Hematopoietic multipotent progenitor cell treated with erythropoietin and hydrocortisone succinate and interleukin-3 and kit ligand, for 8 days (in vitro differentiated cells): ENCODE measurements at regions not wholly inside any gene's neighbourhood (a gene's known extent, or its start where the extent isn't known, plus 50 kb on each side); places are given as distances from the start of the nearest gene placed in this dataset.

ENCODE experiments used
- DNase-seq: peaks from one replicate; pipeline ENCODE4 v3.0.0-alpha.2; 2015

DNA sequence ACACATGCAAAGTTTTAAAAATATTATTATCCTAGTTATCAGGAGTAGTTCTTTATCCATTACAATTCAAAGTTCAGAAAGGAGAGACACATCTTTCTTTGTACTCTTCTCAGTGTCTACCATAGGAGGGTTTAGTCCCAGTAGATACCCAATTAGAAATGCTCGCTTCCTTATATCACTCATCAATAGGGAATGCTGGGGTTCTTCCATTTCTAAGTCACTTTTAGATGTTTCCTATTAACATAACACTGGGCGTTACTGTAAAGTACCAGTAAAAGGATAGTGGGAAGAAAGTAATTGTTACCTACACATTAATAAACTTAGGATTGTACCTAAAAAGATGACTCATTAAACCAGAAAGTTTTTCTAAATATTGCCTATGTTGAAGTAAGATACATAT lies 348.3 kb upstream of the CDH6 start:
- DNase-seq, result no peak

DNA sequence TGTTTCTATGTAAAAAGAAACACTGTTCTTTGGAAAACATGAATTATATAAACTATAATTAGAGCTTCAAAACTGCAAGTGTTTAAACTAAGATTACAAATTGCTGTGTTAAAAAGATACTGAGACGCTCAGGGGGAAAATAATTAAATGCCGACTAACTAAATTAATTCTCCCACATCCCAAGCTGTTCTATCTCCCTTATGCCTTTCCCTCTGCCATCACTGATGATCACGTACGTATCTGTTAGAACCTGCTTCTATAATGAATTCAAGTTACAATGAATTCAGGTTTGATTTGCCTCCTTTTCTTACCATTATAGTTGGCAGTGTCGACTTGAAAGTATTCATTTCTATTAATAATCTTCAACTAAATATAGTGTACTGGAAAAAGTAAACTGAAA lies 349.9 kb upstream of the CDH6 start:
- no peak for DNase-seq

DNA sequence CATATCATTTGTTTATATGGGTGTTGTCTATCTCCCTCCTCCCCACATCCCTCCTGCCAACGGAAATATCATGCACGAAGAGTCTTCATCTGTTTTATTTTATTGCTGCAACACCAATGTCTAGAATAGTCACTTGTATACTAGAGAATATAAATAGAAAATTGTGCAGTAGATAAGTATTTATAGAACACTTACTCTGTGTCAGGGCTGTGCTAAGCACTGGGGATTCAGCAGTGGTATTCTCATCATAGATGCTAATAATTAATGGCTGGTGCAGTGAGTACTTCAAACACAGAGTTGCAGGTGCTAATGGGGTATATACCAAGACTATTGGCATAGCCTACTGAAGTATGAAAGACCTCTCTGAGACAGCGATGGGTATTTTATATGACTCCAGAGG lies 353.5 kb upstream of the CDH6 start:
- DNase-seq, result no peak

DNA sequence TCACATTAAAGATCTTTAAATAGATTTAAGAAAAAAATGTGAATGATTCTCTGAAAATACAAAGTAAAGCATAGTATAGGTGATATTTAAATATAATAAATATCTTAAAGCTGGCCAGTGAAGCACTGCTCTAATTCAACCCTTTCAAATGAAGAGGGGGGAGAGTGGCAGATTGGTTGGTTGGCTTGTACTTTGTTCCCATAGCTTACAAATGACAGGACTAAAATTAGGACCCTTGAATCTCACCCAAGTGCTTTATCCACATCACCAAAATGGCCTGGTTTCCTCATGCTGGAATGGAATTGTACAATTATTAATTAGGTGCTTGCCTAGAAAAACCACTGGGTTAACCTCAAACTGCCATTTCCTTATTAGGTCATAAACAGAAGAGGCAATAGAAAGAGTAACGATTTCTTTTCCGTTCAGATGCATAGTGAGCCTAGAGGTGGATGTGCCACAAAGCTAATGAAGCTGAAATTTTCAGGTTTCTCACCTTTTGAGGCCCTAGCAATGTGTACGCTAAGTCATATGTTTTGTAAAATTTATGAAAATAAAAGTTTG lies 354.5 kb upstream of the CDH6 start:
- DNase-seq, result peak; percentile 16

DNA sequence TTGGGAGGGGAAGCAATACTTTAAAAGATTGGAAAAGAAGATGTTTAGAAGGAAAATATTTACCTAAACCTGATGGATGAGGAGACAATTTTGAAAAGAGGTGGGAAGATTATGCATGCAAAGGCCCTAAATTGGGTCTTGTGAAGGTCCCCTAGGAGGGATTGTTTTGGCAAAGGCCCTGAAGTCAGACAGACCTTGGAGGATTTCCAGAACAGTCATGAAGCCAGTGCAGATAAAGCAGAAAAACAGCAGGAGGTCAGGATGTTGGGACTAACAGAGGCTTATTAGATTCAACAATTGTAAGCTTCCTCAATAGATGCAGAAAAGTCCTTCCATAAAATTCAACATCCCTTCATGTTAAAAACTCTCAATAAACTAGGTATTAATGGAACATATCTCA lies 361.0 kb upstream of the CDH6 start:
- DNase-seq, result no peak

DNA sequence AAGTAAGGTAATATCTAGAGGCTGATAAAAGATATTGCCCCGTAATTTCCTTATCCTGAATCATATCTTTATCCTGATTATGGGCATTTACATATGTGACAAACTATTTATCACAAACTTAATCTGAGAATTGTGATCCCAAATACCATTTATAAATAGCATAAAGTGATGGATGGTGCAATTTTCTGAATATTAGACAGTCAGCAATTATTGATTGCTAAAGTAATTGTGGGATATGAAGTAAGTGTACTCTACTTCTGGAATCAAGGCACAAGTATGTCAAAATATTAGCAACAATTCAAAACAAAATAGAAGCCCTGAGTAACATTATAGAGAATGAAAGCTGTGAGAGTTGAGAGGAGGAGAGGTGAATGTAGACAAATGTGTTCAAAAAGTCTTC lies 361.9 kb upstream of the CDH6 start:
- no peak for DNase-seq

DNA sequence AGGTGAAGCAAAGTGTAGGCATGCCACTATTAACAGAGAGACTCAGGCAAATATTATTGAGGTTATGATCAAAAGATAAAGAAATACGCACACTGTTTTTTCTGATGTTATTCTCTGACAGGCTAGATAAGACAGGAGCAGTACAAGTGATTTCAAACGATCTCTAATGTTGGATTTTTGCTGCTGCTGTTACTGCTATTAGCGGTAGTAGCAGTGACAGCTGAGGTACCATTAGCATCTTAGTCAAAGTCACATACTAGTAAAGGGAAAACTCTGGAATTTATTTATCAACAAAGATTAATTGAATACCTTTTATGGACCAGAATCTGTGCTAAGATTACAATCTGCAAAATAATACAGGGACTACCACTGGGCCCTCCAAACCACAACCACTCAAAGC lies 362.4 kb upstream of the CDH6 start:
- no peak for DNase-seq

DNA sequence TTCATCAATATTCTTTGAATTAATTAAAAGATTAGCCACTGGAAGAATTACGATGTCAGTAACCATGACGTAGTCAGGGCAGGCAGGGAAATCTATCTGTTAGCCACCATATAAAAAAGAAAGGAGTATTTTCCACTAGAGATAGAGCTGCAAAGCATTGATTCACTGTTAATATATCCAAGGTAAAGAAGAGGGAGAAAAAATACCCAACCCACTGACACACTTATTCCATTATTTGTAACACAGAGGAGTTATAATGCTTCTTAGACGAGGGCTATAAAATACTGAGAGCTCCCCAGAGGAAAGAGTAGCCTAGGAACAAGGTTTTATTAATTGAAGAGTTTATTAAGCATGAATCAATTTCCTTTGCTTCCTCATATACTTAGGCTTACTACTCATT lies 382.2 kb upstream of the CDH6 start:
- no peak for DNase-seq

DNA sequence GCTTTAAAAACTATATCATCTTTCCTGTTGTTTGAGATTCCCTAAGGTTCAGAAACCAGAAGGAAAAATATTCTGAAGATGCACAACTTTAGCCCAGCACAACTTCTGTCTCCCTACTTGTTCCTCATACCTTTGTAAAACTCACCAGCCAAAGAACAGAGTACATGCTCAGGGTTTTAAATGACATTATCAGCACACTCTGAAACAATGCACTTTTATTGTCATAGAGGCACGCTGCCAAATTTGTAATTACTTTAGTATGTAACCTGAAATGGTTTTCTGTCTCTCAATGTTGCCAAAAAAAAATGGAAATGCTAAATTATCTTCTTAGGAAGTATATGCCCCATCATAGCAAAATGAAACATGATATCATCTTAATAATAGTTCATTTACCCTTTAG lies 383.6 kb upstream of the CDH6 start:
- no peak for DNase-seq

DNA sequence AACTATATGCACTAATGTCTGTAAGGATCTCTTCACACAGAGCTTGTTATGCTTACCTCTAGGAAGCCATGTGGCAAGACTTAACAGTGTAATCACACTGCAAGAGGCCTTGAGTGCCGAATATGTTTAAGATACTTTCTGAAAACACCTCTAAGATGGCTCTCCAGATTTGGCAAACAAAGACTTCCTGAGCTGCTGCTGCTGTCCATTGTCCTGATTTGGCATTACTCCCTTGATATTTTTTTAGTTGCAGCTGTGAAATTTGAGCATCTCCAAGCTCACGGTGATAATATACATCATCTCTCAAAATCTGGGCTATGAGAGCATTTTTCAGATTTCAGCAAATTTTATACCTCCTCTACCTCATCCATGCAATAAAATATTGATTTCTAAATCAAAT lies 384.5 kb upstream of the CDH6 start:
- no peak for DNase-seq

DNA sequence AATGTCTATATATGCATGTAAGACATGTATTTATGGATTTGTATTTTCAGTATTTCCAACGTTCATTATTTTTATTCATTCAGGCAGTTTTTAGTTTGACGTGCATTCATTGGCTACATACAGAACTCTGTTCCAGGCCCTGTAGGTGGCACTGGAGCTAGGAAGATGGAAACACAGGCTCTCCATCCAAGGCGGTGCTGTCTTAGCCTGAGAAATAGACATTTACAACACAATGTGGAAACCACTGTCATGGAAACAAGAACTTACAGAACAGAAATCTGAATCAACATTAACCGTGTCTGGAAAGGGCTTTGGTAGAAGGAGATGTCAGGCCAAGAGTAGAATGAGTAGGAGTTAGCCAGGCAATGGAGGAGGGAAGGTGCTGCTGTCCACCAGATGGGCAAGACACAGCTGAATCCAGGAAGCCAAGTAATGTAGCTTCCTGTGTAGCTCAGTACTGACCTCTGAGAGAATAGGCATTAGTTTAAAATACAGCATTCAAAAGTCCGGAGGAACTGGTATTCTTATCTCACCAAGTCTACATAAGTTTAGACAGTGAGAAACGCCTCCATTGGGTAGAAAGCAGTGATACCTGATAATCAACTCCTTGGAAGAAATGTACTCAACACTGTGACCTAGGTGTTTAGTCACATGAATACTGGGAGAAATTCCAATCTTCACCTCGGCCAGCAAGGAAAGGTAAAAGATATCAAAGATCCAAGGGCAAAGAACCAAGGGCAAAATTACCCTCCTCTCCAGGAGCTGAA lies 388.6 kb upstream of the CDH6 start:
- peak; percentile 2 for DNase-seq

DNA sequence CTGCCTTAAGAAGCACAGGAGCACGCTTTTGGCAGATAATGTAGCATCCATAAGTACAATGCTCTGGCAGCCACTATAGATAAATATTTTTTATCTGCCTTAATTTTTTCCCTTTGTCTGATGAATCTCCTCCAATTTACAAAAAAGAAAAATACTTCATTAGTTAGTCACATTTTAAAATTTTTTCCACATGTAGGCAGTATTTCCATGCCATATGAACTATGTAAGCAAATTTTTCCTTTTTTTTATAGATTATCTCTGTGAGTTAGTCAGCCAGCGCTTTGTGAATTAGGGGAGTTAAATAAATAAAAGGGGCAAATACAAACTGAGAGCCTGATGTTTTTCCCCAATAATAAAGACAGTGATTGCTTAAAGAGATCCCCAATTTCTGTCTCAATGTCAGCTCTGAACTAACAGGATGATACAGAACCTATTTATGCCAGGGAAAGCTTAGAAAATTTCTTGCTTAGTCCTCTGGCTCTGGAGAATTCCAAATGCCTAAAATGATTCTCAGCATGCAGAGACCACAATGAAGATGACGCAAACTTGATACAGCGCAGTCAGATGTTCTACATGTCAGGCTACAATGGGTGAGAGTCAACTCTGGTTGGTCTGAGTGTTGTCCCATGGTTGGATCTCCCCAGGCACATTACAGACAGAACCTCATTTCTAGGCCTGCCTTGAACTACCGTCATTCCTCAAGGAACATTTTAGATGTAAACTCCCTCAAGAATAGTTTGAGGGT lies 390.4 kb upstream of the CDH6 start:
- DNase-seq, result no peak

DNA sequence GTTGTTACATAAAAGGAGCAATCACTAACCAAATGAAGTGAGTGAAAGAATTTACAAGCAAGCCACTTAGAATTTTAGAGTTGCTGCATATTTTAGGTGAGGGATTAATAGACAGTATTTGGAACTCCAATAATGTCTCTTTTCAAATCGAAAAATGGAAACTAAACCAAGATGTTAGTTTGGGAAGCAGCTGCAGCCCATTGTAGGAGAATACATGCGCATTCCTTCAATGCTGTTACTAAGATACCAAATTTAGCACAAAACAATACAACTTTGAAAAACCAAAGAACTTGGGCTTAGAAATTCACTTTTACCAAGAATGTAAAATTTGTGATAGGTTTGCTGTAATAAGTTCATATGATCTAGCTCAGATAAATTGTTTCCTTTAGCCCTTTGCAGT lies 411.8 kb upstream of the CDH6 start:
- DNase-seq, result no peak

DNA sequence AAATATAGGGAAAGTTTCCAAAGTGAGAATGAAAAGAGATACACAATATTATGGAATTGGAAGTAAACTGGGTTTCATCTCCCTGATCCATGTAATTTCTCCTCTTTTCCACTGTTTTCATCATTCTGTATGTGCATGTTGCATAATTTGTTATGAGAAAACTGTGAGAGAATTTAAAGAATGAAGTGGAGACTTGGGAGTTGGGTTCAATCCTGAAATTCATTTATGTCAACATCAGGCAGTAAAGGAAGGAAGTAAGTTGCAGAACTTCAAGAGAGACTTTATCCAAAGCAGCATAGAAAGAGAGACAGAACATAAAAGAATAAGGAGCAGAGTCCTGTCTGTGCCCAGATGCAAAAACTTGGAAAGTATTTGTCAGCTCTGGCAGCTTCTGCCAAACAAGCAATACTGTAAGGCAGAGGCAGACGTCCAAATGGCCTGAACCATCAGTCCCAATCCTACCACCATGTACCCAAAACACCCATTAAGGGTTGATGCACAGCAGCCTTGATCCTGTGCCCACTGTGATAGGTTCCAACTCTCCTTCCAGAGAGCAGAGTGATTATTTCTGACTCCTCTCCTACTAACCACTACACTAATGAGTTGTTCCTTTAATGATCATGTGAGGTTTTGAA lies 425.3 kb upstream of the CDH6 start:
- no peak for DNase-seq

DNA sequence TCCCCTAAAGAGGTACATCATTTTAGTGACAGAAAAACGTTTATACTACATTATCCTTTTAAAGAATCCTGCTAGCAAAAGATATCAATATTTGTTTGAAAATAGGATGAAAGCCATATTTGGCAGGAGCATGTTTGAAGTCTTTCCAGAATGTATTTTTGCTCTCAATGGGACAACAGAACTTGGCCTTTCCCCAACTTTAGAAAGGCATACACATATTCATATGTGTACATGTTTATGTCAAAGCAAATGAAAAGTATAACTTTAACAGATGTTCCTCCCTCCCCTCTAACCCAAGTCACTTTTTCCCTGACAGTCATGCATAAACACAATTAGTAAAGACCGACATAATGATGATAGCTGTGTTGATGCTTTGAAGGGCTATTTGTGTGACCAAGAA lies 427.8 kb upstream of the CDH6 start:
- no peak for DNase-seq

DNA sequence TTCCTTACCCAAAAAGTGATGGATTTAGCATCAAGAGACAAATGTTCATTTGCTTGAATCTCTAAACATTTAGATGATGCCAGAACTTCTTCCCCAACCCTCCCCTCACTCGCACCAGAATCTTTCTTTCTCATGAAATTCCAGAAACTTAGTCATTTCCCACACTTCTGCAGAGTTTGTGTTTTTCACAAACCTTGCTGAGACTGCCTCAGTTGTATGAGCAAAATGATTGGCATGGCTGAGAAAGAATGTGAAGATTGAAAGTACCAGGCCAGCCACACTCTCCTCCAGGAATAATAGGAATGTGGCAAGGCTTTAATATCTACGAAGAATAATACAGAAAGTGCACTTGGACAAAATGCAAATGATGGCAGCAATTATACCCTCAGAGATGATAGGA lies 428.3 kb upstream of the CDH6 start:
- no peak for DNase-seq

DNA sequence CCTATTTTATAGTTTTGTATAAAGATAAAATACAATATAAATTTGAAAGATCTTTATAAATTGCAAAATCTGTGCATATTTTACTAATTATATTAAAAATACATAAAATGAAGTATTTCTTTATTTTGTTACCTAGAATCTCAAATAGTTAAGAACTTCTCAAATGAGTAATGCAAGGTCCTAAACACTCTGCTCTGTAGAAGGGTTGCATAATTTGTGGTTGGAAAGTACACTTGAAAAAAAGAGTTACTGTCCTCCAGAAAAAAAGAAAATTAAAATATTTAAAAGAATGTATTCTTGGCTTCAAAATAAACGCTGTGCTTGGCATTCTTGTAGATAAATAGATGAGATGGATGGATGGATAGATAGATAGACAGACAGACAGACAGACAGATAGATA lies 428.8 kb upstream of the CDH6 start:
- DNase-seq, result no peak

DNA sequence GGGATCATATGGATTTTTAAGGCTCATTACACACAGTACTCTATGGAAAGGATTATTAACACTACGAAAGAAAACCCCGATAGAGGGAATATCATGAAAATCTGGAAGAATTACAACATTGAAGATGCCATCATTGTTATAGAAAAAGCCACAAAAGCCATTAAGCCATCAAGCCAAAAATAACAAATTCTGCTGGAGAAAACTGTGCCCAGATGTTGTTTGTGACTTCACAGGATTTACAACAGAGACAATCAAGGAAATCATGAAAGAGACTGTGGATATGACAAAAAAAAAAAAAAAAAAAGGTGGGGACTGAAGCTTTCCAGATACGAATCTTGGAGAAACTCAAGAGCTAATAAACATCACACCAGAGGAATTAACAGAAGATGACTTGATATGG lies 433.8 kb upstream of the CDH6 start:
- no peak for DNase-seq

DNA sequence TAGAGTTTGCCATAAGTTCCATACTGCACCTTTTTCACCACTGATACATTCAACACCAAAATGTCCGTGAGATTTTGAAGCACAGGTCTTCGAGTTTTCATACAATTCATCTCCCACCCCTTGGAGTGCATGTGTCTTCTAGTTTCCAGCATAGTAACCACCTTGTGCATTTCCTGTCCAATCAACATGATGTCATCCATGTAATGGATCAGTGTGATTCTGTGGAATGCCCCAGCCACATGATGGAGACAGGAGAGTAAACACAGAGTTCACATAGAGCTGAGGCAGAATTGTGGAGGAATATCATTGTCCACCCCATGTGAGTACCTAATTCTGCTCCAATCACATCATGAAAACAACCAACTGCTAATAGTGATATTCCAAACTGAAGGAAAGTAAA lies 441.5 kb upstream of the CDH6 start:
- DNase-seq, result no peak

DNA sequence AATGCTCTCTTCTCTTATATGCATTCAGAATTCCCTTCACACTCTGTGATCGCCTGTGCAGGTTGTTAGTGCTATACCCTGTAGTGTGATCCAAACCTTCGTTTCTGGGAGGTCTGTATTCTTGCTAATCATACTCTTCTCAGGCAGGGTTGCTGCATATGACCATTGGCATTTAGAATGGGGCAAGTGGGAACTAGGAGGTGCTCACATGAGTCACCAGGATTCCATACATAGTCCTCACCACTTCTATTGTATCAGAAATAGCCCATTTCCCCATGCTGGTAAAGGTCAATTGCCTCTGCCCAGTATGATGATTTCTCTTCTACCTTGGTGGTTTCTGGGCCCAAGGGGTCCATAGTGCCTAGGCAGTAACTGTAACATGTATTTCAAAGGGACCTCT lies 443.5 kb upstream of the CDH6 start:
- no peak for DNase-seq

DNA sequence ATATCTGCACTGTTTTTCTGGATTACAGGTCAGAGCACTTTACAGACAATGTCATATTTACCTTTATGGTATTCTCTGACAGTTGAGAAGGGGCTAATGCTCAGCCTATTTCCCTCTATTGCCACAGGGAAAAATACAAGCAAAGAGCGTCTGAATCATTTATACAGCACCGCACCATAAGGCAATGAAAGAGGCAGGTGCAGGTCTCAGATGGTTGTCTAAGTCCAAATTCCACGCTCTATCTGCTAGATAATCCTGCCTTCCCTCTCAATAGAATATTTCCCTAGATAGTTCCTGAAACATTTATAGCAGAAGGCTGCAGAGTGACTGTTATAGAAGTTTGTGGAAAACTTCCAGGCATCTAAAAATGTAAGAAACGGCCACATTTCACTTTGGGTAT lies 446.1 kb upstream of the CDH6 start:
- no peak for DNase-seq

DNA sequence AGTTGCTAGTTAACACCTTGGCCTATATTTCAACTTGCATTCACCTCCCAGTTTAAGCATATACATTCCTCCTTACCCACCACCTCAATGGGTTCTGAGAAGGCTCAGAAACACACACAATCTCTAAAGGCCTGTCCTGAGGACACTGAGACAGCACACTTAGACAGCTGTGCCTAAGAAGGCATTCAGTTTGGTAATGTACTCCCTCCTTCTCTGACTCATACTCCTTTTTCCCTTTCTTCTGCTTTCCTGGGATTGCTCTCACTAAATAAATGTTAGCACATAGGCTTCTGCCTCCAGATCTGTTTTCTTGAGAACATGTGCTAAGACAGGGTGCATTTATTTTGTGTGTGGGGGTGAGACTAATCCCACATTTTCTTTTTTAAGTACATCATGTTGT lies 456.8 kb upstream of the CDH6 start:
- DNase-seq, result no peak

DNA sequence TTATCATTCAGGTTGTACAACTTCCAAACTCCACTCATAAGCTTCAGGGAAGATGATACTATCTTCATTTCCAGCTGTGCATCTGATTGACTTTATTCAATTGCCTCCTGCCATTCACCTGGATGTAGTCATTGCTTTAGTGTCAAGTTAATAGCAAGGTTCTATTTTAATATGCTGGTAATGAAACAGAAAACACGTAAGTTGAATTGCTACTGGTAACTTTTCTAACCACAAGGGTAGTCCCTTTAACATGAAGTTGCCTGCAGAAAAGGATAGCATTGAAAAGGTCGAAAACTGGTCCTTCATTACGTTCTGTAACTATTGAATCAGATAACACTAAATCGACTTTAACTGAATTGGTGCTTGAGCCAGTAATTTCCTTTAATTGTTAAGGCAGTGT lies 459.4 kb upstream of the CDH6 start:
- DNase-seq, result no peak

DNA sequence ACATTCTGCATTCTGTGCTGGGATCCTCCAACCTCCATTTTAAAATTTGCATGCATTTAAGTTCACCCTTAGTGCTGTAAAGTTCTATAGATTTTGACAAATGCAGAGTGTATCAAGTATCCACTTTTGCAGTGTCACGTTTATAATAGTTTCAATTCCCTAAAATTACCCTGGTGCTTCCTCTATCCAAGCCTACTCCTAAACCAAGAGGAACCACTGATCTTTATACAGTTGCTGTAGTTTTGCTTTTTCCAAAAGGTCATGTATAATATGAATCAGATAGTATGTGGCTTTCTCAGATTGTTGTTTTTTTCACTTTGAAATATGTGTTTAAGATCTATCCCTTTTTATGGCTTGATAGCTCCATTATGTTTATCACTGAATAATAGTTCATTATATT lies 468.4 kb upstream of the CDH6 start:
- DNase-seq, result no peak
